HCT116 (cell line): ENCODE measurements at regions not wholly inside any gene's neighbourhood (a gene's known extent, or its start where the extent isn't known, plus 50 kb on each side); places are given as distances from the start of the nearest gene placed in this dataset.
"Not testable (repeated sequence)": the region's sequence is repeated elsewhere in the genome, so short reads cannot be mapped to it uniquely, and the experiment has no call there.

Experiments
- ATAC-seq: fragments of 200-7000 bp; cut with Tn5 transposase; 2 replicates; pipeline ENCODE4 v1.9.1; 2020; ENCODE audit warnings: mild to moderate bottlenecking, moderate library complexity
- BruUV-seq: library from RNA; stranded (reverse); fragments of 400-500 nt; replicated peaks from 2 replicates; lab custom pipeline; 2021; lab: Mats Ljungman, UMichigan
- CTCF ChIA-PET: fragments of 300-600 bp; sonication (Branson Sonifier 250); formaldehyde crosslinking; loops from one replicate; lab custom pipeline; 2021; ENCODE audit warnings: antibody characterized with exemption; lab: Charles Lee
- POLR2A ChIA-PET: fragments of 300-600, 350-600 bp; sonication (Branson Sonifier 250); formaldehyde crosslinking; loops from one replicate; lab custom pipeline; 2021; ENCODE audit warnings: antibody characterized with exemption; lab: Charles Lee
- RAD21 ChIA-PET, 2 experiments: fragments of 300-600 bp; sonication (Branson Sonifier 250); formaldehyde crosslinking; loops; one replicate each; lab custom pipeline; 2023; ENCODE audit warnings: low total read pairs in 2 of 2; ENCODE audit not compliant: uncharacterized antibody in 2 of 2, unreplicated experiment in 2 of 2, low non-redundant PET in 1 of 2; lab: Charles Lee
- DNase-seq: peaks from one replicate; pipeline ENCODE4 v3.0.0-alpha.2; 2010; ENCODE audit warnings: low read depth, low spot score
- H2AFZ ChIP-seq: fragments of 200-600 bp; shearing (Covaris generic), sonication (generic); 2 replicates; pipeline ENCODE4 v1.6.1; 2017; ENCODE audit warnings: low read depth, mixed run types, mixed read lengths, antibody characterized with exemption, low read length; ENCODE audit not compliant: poor library complexity, severe bottlenecking
- H3K27ac ChIP-seq: 2 replicates; pipeline ENCODE4 v1.5.1; 2012; ENCODE audit warnings: low read depth, low read length
- H3K27me3 ChIP-seq: fragments of 200-600 bp; sonication (generic); 2 replicates; pipeline ENCODE4 v1.6.1; 2016; ENCODE audit warnings: mixed run types, low read length, mixed read lengths; ENCODE audit not compliant: insufficient read depth
- H3K36me3 ChIP-seq, 2 experiments: fragments of 200-500 bp in 1 of 2; fragments of 200-600 bp in 1 of 2; sonication (Bioruptor generic) in 1 of 2; sonication (generic) in 1 of 2; 2 replicates each; pipeline versions ENCODE4 v1.5.1 to v1.6.1; 2014 to 2016; ENCODE audit warnings: low read length in 2 of 2, inconsistent platforms in 1 of 2, mixed read lengths in 1 of 2, mixed run types in 1 of 2; ENCODE audit not compliant: insufficient read depth in 2 of 2, control insufficient read depth in 1 of 2
- H3K4me1 ChIP-seq, 2 experiments: fragments of 200-600 bp in 1 of 2; sonication (generic) in 1 of 2; 2 replicates each; pipeline versions ENCODE4 v1.5.1 to v1.6.1; 2012 to 2017; ENCODE audit warnings: low read length in 2 of 2, inconsistent platforms in 1 of 2, mild to moderate bottlenecking in 1 of 2, mixed read lengths in 1 of 2, mixed run types in 1 of 2, moderate library complexity in 1 of 2; ENCODE audit not compliant: insufficient read depth in 2 of 2, control insufficient read depth in 1 of 2
- H3K4me2 ChIP-seq: fragments of 200-600 bp; sonication (generic); 2 replicates; pipeline ENCODE4 v1.6.1; 2017; ENCODE audit warnings: mixed run types, low read length, mixed read lengths
- H3K4me3 ChIP-seq, 2 experiments: fragments of 200-600 bp in 1 of 2; sonication (generic) in 1 of 2; replicated peaks in 1 of 2; 2 replicates each; pipeline ENCODE4 v1.5.1; 2011 to 2016; ENCODE audit warnings: low read length in 2 of 2, control low read depth in 1 of 2, low read depth in 1 of 2, mild to moderate bottlenecking in 1 of 2, mixed read lengths in 1 of 2, mixed run types in 1 of 2
- H3K79me2 ChIP-seq: fragments of 200-600 bp; sonication (generic); 2 replicates; pipeline ENCODE4 v1.6.1; 2017; ENCODE audit warnings: mild to moderate bottlenecking, mixed run types, low read length, moderate library complexity, mixed read lengths; ENCODE audit not compliant: insufficient read depth
- H3K9ac ChIP-seq: fragments of 200-600 bp; sonication (generic); 2 replicates; pipeline ENCODE4 v1.6.1; 2016; ENCODE audit warnings: low read length, mixed read lengths
- H3K9me2 ChIP-seq: fragments of 200-600 bp; sonication (generic), shearing (Covaris generic); 2 replicates; pipeline ENCODE4 v1.6.1; 2017; ENCODE audit warnings: mixed run types, mild to moderate bottlenecking, moderate library complexity; ENCODE audit not compliant: insufficient read depth
- H3K9me3 ChIP-seq, 2 experiments: fragments of 200-500 bp in 1 of 2; fragments of 200-600 bp in 1 of 2; sonication (Bioruptor generic) in 1 of 2; sonication (generic) in 1 of 2; 2 replicates each; pipeline ENCODE4 v1.6.1; 2014 to 2017; ENCODE audit warnings: low read length in 2 of 2, mixed read lengths in 2 of 2, inconsistent platforms in 1 of 2, low read depth in 1 of 2, mild to moderate bottlenecking in 1 of 2, mixed run types in 1 of 2, moderate library complexity in 1 of 2; ENCODE audit not compliant: control insufficient read depth in 1 of 2, insufficient read depth in 1 of 2
- H4K20me1 ChIP-seq: fragments of 200-600 bp; sonication (generic), shearing (Covaris generic); 2 replicates; pipeline ENCODE4 v1.6.1; 2017; ENCODE audit warnings: mixed run types, mild to moderate bottlenecking, moderate library complexity; ENCODE audit not compliant: insufficient read depth
- EGR1 ChIP-seq: IDR thresholded peaks from 2 replicates; pipeline ENCODE4 v1.6.1; 2012; ENCODE audit warnings: low read depth
- ELF1 ChIP-seq: IDR thresholded peaks from 2 replicates; pipeline ENCODE4 v1.6.1; 2012; ENCODE audit warnings: low read depth, borderline replicate concordance
- JUND ChIP-seq: IDR thresholded peaks from 2 replicates; pipeline ENCODE4 v1.6.1; 2012
- RAD21 ChIP-seq: IDR thresholded peaks from 2 replicates; pipeline ENCODE4 v1.6.1; 2012; ENCODE audit warnings: low read depth, mild to moderate bottlenecking
- REST ChIP-seq: IDR thresholded peaks from 2 replicates; pipeline ENCODE4 v1.6.1; 2012; ENCODE audit warnings: low read depth
- TCF7L2 ChIP-seq: IDR thresholded peaks from 2 replicates; pipeline ENCODE4 v1.7.0; 2011; ENCODE audit warnings: borderline replicate concordance, inconsistent platforms; ENCODE audit not compliant: insufficient read depth, insufficient read length; ENCODE audit errors: extremely low read depth
- YY1 ChIP-seq: IDR thresholded peaks from 2 replicates; pipeline ENCODE4 v1.6.1; 2011; ENCODE audit warnings: low read length, low read depth, moderate library complexity, mild to moderate bottlenecking; ENCODE audit not compliant: insufficient replicate concordance; ENCODE audit errors: extremely low read depth
- ZBTB33 ChIP-seq: IDR thresholded peaks from 2 replicates; pipeline ENCODE4 v1.6.1; 2011; ENCODE audit warnings: mild to moderate bottlenecking, low read length, moderate library complexity; ENCODE audit not compliant: insufficient replicate concordance; ENCODE audit errors: extremely low read depth
- ZNF274 ChIP-seq: fragments of 200-500 bp; sonication (Bioruptor generic); IDR thresholded peaks from 2 replicates; pipeline ENCODE4 v1.6.1; 2014; ENCODE audit warnings: mild to moderate bottlenecking, low read depth, low read length, inconsistent platforms
- intact Hi-C: fragments of 100-400 bp; cut with micrococcal nuclease; formaldehyde crosslinking; loops from 2 replicates; pipeline ENCODE4 v1.10.0; 2022

- Histone ChIP-seq H3K79me2 (no peaks in the 10 kb centered on the region), H3K36me3 (no peaks in the 10 kb centered on the region), H3K27ac (no peak overlapping the region), H3K27me3 (no peaks in the 10 kb centered on the region), H3K4me3 (no peak overlapping the region), H3K9me3 (no peaks in the 10 kb centered on the region), H3K9me2 (no peaks in the 10 kb centered on the region), H2AFZ (no peak overlapping the region), H3K4me1 (no peaks in the 10 kb centered on the region), H3K4me2 (no peak overlapping the region), H4K20me1 (no peaks in the 10 kb centered on the region; the same call in 1 of the 2 replicates), H3K9ac (no peak overlapping the region)
- CTCF ChIA-PET = no interaction called here
- intact Hi-C loops = no loop called here
- DNase-seq = no peak
- POLR2A ChIA-PET = no interaction called here
- TF ChIP-seq JUND (no peak), EGR1 (no peak), TCF7L2 (no peak)
- BruUV-seq = no TSS peak
- RAD21 ChIA-PET = no interaction called here
- ATAC-seq = no peak
Observed at GRCh38 chr2:35820391-35820790, 535.2 kb upstream of the CRIM1 start.

- ChIA-PET POLR2A (no interaction called here), CTCF (no interaction called here), RAD21 (no interaction called here)
- no peak overlapping the region for H2AFZ ChIP-seq
- H3K36me3 ChIP-seq = no peaks in the 10 kb centered on the region
- H3K4me2 ChIP-seq = no peak overlapping the region
- no peak for DNase-seq
- intact Hi-C loops = no loop called here
- no peak overlapping the region for H3K9ac ChIP-seq
- no peak overlapping the region for H3K4me3 ChIP-seq
- H3K27me3 ChIP-seq = no peaks in the 10 kb centered on the region
- no peak for TF ChIP-seq TCF7L2
- TF ChIP-seq ZBTB33 = no peak
- no peak for TF ChIP-seq ELF1
- TF ChIP-seq RAD21 = no peak
- no peak for TF ChIP-seq YY1
- no peak for TF ChIP-seq REST
- no peak for TF ChIP-seq ZNF274
- H3K27ac ChIP-seq = no peak overlapping the region
- no peaks in the 10 kb centered on the region for H3K9me2 ChIP-seq
- BruUV-seq = no TSS peak
- no peaks in the 10 kb centered on the region for H3K9me3 ChIP-seq
- H4K20me1 ChIP-seq = no peaks in the 10 kb centered on the region; the same call in 1 of the 2 replicates
- no peak for ATAC-seq
- no peaks in the 10 kb centered on the region for H3K4me1 ChIP-seq
- no peaks in the 10 kb centered on the region for H3K79me2 ChIP-seq
Observed at GRCh38 chr2:35819033-35819432, 536.5 kb upstream of the CRIM1 start.

GRCh38 chr2:35818359-35818758 is 537.2 kb upstream of the CRIM1 start:
- RAD21 ChIA-PET, H4K20me1 ChIP-seq, H3K36me3 ChIP-seq, H3K4me2 ChIP-seq, CTCF ChIA-PET, ATAC-seq, DNase-seq, H3K9ac ChIP-seq, H3K79me2 ChIP-seq, H3K9me2 ChIP-seq, H3K27ac ChIP-seq, intact Hi-C loops, H3K27me3 ChIP-seq, BruUV-seq, POLR2A ChIA-PET, H3K9me3 ChIP-seq, H3K4me3 ChIP-seq, H2AFZ ChIP-seq, H3K4me1 ChIP-seq: not testable (repeated sequence)
